ENCODE measurements at regions not wholly inside any gene's neighbourhood (a gene's known extent, or its start where the extent isn't known, plus 50 kb on each side); places are given as distances from the start of the nearest gene placed in this dataset.

GRCh38 chr5:62974623-62975022, 396.0 kb downstream of the LRRC70 start:
- ATAC-seq (ENCODE audit: low FRiP score) = no peak
- intact Hi-C loops (cut with DNase I) = no loop called here
- Histone ChIP-seq H3K36me3 (ENCODE audit: control insufficient read depth in 1 of 2, insufficient read depth in 2 of 2, low read length in 1 of 2) (no peaks in the 10 kb centered on the region), H3K27ac (ENCODE audit: low read depth in 1 of 2, low read length in 2 of 2) (no peak overlapping the region), H3K9me3 (ENCODE audit: control insufficient read depth, low read length) (no peaks in the 10 kb centered on the region), H3K4me3 (ENCODE audit: low read length in 2 of 2) (no peak overlapping the region), H3K4me1 (ENCODE audit: control insufficient read depth in 1 of 2, insufficient read depth in 2 of 2, low read length in 2 of 2) (no peaks in the 10 kb centered on the region), H3K27me3 (ENCODE audit: control insufficient read depth in 1 of 2, insufficient read depth in 2 of 2, low read length in 1 of 2) (no peaks in the 10 kb centered on the region)
- no peak for DNase-seq
- 24 to 29% methylated on average over 3 of the region's 3 CpGs for WGBS, 2 donors

- WGBS, 2 donors = 83 to 84% methylated on average over 10 of the region's 10 CpGs
- H3K9me3 ChIP-seq (ENCODE audit: control insufficient read depth, low read length) = no peaks in the 10 kb centered on the region
- ATAC-seq (ENCODE audit: low FRiP score) = no peak
Measured at GRCh38 chr5:62969409-62970120, 390.9 kb downstream of the LRRC70 start.

GRCh38 chr5:62964428-62964827, 385.8 kb downstream of the LRRC70 start:
- Histone ChIP-seq H3K4me3 (ENCODE audit: low read length in 2 of 2) (no peak overlapping the region), H3K27ac (ENCODE audit: low read depth in 1 of 2, low read length in 2 of 2) (no peak overlapping the region), H3K9me3 (ENCODE audit: control insufficient read depth, low read length) (peaks cover 2% of the 10 kb centered on the region), H3K4me1 (ENCODE audit: control insufficient read depth in 1 of 2, insufficient read depth in 2 of 2, low read length in 2 of 2) (no peaks in the 10 kb centered on the region), H3K27me3 (ENCODE audit: control insufficient read depth in 1 of 2, insufficient read depth in 2 of 2, low read length in 1 of 2) (no peaks in the 10 kb centered on the region), H3K36me3 (ENCODE audit: control insufficient read depth in 1 of 2, insufficient read depth in 2 of 2, low read length in 1 of 2) (no peaks in the 10 kb centered on the region)
- intact Hi-C loops (cut with DNase I) = no loop called here
- ATAC-seq (ENCODE audit: low FRiP score) = no peak
- DNase-seq = no peak

More at GRCh38 chr5:62969409-62970120, 390.9 kb downstream of the LRRC70 start:
- Histone ChIP-seq H3K27ac (ENCODE audit: low read depth in 1 of 2, low read length in 2 of 2) (no peak overlapping the region), H3K4me1 (ENCODE audit: control insufficient read depth in 1 of 2, insufficient read depth in 2 of 2, low read length in 2 of 2) (no peaks in the 10 kb centered on the region), H3K27me3 (ENCODE audit: control insufficient read depth in 1 of 2, insufficient read depth in 2 of 2, low read length in 1 of 2) (no peaks in the 10 kb centered on the region), H3K4me3 (ENCODE audit: low read length in 2 of 2) (no peak overlapping the region), H3K36me3 (ENCODE audit: control insufficient read depth in 1 of 2, insufficient read depth in 2 of 2, low read length in 1 of 2) (no peaks in the 10 kb centered on the region)
- intact Hi-C loops (cut with DNase I) = no loop called here
- DNase-seq = no peak

GRCh38 chr5:62960781-62961180, 382.2 kb downstream of the LRRC70 start:
- Histone ChIP-seq H3K27me3 (ENCODE audit: control insufficient read depth in 1 of 2, insufficient read depth in 2 of 2, low read length in 1 of 2) (no peaks in the 10 kb centered on the region), H3K4me3 (ENCODE audit: low read length in 2 of 2) (no peak overlapping the region), H3K27ac (ENCODE audit: low read depth in 1 of 2, low read length in 2 of 2) (no peak overlapping the region), H3K4me1 (ENCODE audit: control insufficient read depth in 1 of 2, insufficient read depth in 2 of 2, low read length in 2 of 2) (no peaks in the 10 kb centered on the region), H3K9me3 (ENCODE audit: control insufficient read depth, low read length) (peaks cover 2% of the 10 kb centered on the region), H3K36me3 (ENCODE audit: control insufficient read depth in 1 of 2, insufficient read depth in 2 of 2, low read length in 1 of 2) (no peaks in the 10 kb centered on the region)
- no peak for DNase-seq
- intact Hi-C loops (cut with DNase I) = no loop called here
- WGBS, 2 donors = 85 to 95% methylated on average over 2 of the region's 2 CpGs
- no peak for ATAC-seq (ENCODE audit: low FRiP score)

- H3K4me1 ChIP-seq (ENCODE audit: control insufficient read depth in 1 of 2, insufficient read depth in 2 of 2, low read length in 2 of 2) = no peaks in the 10 kb centered on the region
- no peak overlapping the region for H3K4me3 ChIP-seq (ENCODE audit: low read length in 2 of 2)
- no peak for ATAC-seq (ENCODE audit: low FRiP score)
- no peaks in the 10 kb centered on the region for H3K27me3 ChIP-seq (ENCODE audit: control insufficient read depth in 1 of 2, insufficient read depth in 2 of 2, low read length in 1 of 2)
- 70 to 73% methylated on average over 2 of the region's 2 CpGs for WGBS, 2 donors
- intact Hi-C loops (cut with DNase I) = no loop called here
- H3K36me3 ChIP-seq (ENCODE audit: control insufficient read depth in 1 of 2, insufficient read depth in 2 of 2, low read length in 1 of 2) = no peaks in the 10 kb centered on the region
- DNase-seq = no peak
- no peak overlapping the region for H3K27ac ChIP-seq (ENCODE audit: low read depth in 1 of 2, low read length in 2 of 2)
- H3K9me3 ChIP-seq (ENCODE audit: control insufficient read depth, low read length) = no peaks in the 10 kb centered on the region
Measured at GRCh38 chr5:62956597-62956996, 378.0 kb downstream of the LRRC70 start.

- no peaks in the 10 kb centered on the region for H3K4me1 ChIP-seq (ENCODE audit: control insufficient read depth in 1 of 2, insufficient read depth in 2 of 2, low read length in 2 of 2)
- WGBS, 2 donors = 85 to 91% methylated on average over 2 of the region's 2 CpGs
- no peak for ATAC-seq (ENCODE audit: low FRiP score)
- no peaks in the 10 kb centered on the region for H3K9me3 ChIP-seq (ENCODE audit: control insufficient read depth, low read length)
- H3K36me3 ChIP-seq (ENCODE audit: control insufficient read depth in 1 of 2, insufficient read depth in 2 of 2, low read length in 1 of 2) = no peaks in the 10 kb centered on the region
- H3K27ac ChIP-seq (ENCODE audit: low read depth in 1 of 2, low read length in 2 of 2) = no peak overlapping the region
- H3K27me3 ChIP-seq (ENCODE audit: control insufficient read depth in 1 of 2, insufficient read depth in 2 of 2, low read length in 1 of 2) = no peaks in the 10 kb centered on the region
- H3K4me3 ChIP-seq (ENCODE audit: low read length in 2 of 2) = no peak overlapping the region
- DNase-seq = no peak
- intact Hi-C loops (cut with DNase I) = no loop called here
Measured at GRCh38 chr5:62954578-62954977, 376.0 kb downstream of the LRRC70 start.

- Histone ChIP-seq H3K27ac (ENCODE audit: low read depth in 1 of 2, low read length in 2 of 2) (no peak overlapping the region), H3K4me3 (ENCODE audit: low read length in 2 of 2) (no peak overlapping the region), H3K27me3 (ENCODE audit: control insufficient read depth in 1 of 2, insufficient read depth in 2 of 2, low read length in 1 of 2) (no peaks in the 10 kb centered on the region), H3K36me3 (ENCODE audit: control insufficient read depth in 1 of 2, insufficient read depth in 2 of 2, low read length in 1 of 2) (no peaks in the 10 kb centered on the region), H3K4me1 (ENCODE audit: control insufficient read depth in 1 of 2, insufficient read depth in 2 of 2, low read length in 2 of 2) (no peaks in the 10 kb centered on the region), H3K9me3 (ENCODE audit: control insufficient read depth, low read length) (no peaks in the 10 kb centered on the region)
- intact Hi-C loops (cut with DNase I) = no loop called here
- ATAC-seq (ENCODE audit: low FRiP score) (no peak), DNase-seq (no peak)
- 72 to 76% methylated on average over 1 of the region's 1 CpG for WGBS, 2 donors
Measured at GRCh38 chr5:62948301-62948700, 369.7 kb downstream of the LRRC70 start.

- 37 to 62% methylated on average over 4 of the region's 4 CpGs for WGBS, 2 donors
- ATAC-seq (ENCODE audit: low FRiP score) (no peak), DNase-seq (no peak)
- Histone ChIP-seq H3K36me3 (ENCODE audit: control insufficient read depth in 1 of 2, insufficient read depth in 2 of 2, low read length in 1 of 2) (no peaks in the 10 kb centered on the region), H3K4me1 (ENCODE audit: control insufficient read depth in 1 of 2, insufficient read depth in 2 of 2, low read length in 2 of 2) (peaks cover 1 to 10% of the 10 kb centered on the region in 2 donors), H3K27me3 (ENCODE audit: control insufficient read depth in 1 of 2, insufficient read depth in 2 of 2, low read length in 1 of 2) (no peaks in the 10 kb centered on the region), H3K4me3 (ENCODE audit: low read length in 2 of 2) (no peak overlapping the region), H3K27ac (ENCODE audit: low read depth in 1 of 2, low read length in 2 of 2) (no peak overlapping the region), H3K9me3 (ENCODE audit: control insufficient read depth, low read length) (no peaks in the 10 kb centered on the region)
- intact Hi-C loops (cut with DNase I) = no loop called here
Measured at GRCh38 chr5:62942384-62942783, 363.8 kb downstream of the LRRC70 start.

GRCh38 chr5:62938927-62939326, 360.3 kb downstream of the LRRC70 start:
- H3K4me1 ChIP-seq (ENCODE audit: control insufficient read depth in 1 of 2, insufficient read depth in 2 of 2, low read length in 2 of 2) = peaks cover 1 to 12% of the 10 kb centered on the region in 2 donors
- H3K9me3 ChIP-seq (ENCODE audit: control insufficient read depth, low read length) = no peaks in the 10 kb centered on the region
- intact Hi-C loops (cut with DNase I) = no loop called here
- no peak overlapping the region for H3K4me3 ChIP-seq (ENCODE audit: low read length in 2 of 2)
- H3K36me3 ChIP-seq (ENCODE audit: control insufficient read depth in 1 of 2, insufficient read depth in 2 of 2, low read length in 1 of 2) = no peaks in the 10 kb centered on the region
- WGBS, 2 donors = 70 to 91% methylated on average over 3 of the region's 3 CpGs
- ATAC-seq (ENCODE audit: low FRiP score) (no peak), DNase-seq (no peak)
- no peak overlapping the region for H3K27ac ChIP-seq (ENCODE audit: low read depth in 1 of 2, low read length in 2 of 2)
- no peaks in the 10 kb centered on the region for H3K27me3 ChIP-seq (ENCODE audit: control insufficient read depth in 1 of 2, insufficient read depth in 2 of 2, low read length in 1 of 2)

Data from aorta (tissue), 5 donors.